Activated CD4-positive, CD25-positive, alpha-beta regulatory T cell treated with anti-CD3 and anti-CD28 coated beads, Interleukin-2, amount 50 U/mL, for 24 hours (primary cell): ENCODE measurements at regions not wholly inside any gene's neighbourhood (a gene's known extent, or its start where the extent isn't known, plus 50 kb on each side); places are given as distances from the start of the nearest gene placed in this dataset.

Experiments used
- ATAC-seq, 2 donors: fragments of 150-1000 bp; cut with Tn5 transposase; one replicate each; pipeline ENCODE4 v1.10.0; 2021; ENCODE audit warnings: mild to moderate bottlenecking in 1 of 2, moderate library complexity in 1 of 2

- no peak for ATAC-seq
Observed at GRCh38 chr13:106381091-106381490, 154.4 kb downstream of the EFNB2 start.

- ATAC-seq = no peak
Observed at GRCh38 chr13:106377931-106378662, 157.4 kb downstream of the EFNB2 start.

- no peak for ATAC-seq
Observed at GRCh38 chr13:106377341-106377740, 158.1 kb downstream of the EFNB2 start.

- ATAC-seq = no peak
Observed at GRCh38 chr13:106376401-106377112, 158.9 kb downstream of the EFNB2 start.

GRCh38 chr13:106375085-106375484, 160.4 kb downstream of the EFNB2 start:
- no peak for ATAC-seq

- ATAC-seq = no peak
Observed at GRCh38 chr13:106374631-106375030, 160.8 kb downstream of the EFNB2 start.

GRCh38 chr13:106373989-106374572, 161.4 kb downstream of the EFNB2 start:
- peak; percentile 55 to 64 for ATAC-seq

GRCh38 chr13:106373304-106373988, 162.0 kb downstream of the EFNB2 start:
- peak in 1 of 2 donors; percentile 24 for ATAC-seq

- ATAC-seq = no peak
Observed at GRCh38 chr13:106372199-106373155, 163.0 kb downstream of the EFNB2 start.

GRCh38 chr13:106371024-106371423, 164.4 kb downstream of the EFNB2 start:
- no peak for ATAC-seq

GRCh38 chr13:106369858-106370257, 165.6 kb downstream of the EFNB2 start:
- ATAC-seq = no peak

- no peak for ATAC-seq
Observed at GRCh38 chr13:106369091-106369490, 166.4 kb downstream of the EFNB2 start.

GRCh38 chr13:106367361-106367971, 168.0 kb downstream of the EFNB2 start:
- ATAC-seq = no peak

GRCh38 chr13:106362707-106363106, 172.8 kb downstream of the EFNB2 start:
- no peak for ATAC-seq

GRCh38 chr13:106361621-106362020, 173.8 kb downstream of the EFNB2 start:
- ATAC-seq = no peak

GRCh38 chr13:106357198-106357597, 178.3 kb downstream of the EFNB2 start:
- ATAC-seq = no peak

- no peak for ATAC-seq
Observed at GRCh38 chr13:106355866-106356265, 179.6 kb downstream of the EFNB2 start.

- ATAC-seq = no peak
Observed at GRCh38 chr13:106354961-106355360, 180.5 kb downstream of the EFNB2 start.

GRCh38 chr13:106352850-106353249, 182.6 kb downstream of the EFNB2 start:
- ATAC-seq = no peak

GRCh38 chr13:106351251-106351650, 184.2 kb downstream of the EFNB2 start:
- no peak for ATAC-seq

- no peak for ATAC-seq
Observed at GRCh38 chr13:106350208-106350607, 185.3 kb downstream of the EFNB2 start.
